ENCODE measurements at regions not wholly inside any gene's neighbourhood (a gene's known extent, or its start where the extent isn't known, plus 50 kb on each side); places are given as distances from the start of the nearest gene placed in this dataset.

DNA sequence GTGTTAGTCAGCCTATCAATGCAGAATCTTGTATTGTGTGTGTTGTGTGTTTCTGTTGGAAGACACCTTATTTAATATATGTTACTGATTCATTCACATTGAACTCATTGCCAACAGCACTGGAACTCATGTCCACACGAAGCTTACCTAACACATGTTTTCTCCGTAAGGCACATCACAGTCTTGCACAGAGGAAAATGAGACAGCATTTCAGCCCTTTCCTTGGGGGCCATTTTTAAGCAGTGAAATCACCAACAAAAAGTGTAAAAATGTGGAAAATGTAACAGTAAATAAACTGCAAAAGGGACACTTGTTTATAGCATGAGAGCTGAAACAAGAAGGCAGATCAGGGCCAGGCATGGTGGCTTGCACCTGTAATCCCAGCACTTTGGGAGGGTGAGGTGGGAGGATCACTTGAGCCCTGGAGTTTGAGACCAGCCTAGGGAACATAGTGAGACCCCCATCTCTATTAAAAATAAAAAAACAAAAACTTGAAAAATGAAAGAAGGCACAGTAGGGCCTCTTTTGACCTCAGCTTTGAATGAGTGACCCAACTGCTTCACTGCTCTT lies 306.0 kb downstream of the MYCN start:
- Mint-ChIP-seq H3K4me1 (ENCODE audit: unreplicated experiment) (peaks cover 3% of the 10 kb centered on the region), H3K27ac (ENCODE audit: unreplicated experiment) (no peak overlapping the region), H3K9me3 (ENCODE audit: unreplicated experiment) (no peaks in the 10 kb centered on the region), H3K4me3 (ENCODE audit: unreplicated experiment) (no peak overlapping the region), H3K36me3 (ENCODE audit: low read depth, unreplicated experiment) (no peaks in the 10 kb centered on the region), H3K27me3 (ENCODE audit: unreplicated experiment) (peaks cover 7% of the 10 kb centered on the region)
- DNase-seq (ENCODE audit: low spot score), result no peak
- TF ChIP-seq, protein P1, sequence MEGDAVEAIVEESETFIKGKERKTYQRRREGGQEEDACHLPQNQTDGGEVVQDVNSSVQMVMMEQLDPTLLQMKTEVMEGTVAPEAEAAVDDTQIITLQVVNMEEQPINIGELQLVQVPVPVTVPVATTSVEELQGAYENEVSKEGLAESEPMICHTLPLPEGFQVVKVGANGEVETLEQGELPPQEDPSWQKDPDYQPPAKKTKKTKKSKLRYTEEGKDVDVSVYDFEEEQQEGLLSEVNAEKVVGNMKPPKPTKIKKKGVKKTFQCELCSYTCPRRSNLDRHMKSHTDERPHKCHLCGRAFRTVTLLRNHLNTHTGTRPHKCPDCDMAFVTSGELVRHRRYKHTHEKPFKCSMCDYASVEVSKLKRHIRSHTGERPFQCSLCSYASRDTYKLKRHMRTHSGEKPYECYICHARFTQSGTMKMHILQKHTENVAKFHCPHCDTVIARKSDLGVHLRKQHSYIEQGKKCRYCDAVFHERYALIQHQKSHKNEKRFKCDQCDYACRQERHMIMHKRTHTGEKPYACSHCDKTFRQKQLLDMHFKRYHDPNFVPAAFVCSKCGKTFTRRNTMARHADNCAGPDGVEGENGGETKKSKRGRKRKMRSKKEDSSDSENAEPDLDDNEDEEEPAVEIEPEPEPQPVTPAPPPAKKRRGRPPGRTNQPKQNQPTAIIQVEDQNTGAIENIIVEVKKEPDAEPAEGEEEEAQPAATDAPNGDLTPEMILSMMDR (IDR thresholded peaks at IDR 0.05; ENCODE audit: unreplicated experiment), result no peak

DNA sequence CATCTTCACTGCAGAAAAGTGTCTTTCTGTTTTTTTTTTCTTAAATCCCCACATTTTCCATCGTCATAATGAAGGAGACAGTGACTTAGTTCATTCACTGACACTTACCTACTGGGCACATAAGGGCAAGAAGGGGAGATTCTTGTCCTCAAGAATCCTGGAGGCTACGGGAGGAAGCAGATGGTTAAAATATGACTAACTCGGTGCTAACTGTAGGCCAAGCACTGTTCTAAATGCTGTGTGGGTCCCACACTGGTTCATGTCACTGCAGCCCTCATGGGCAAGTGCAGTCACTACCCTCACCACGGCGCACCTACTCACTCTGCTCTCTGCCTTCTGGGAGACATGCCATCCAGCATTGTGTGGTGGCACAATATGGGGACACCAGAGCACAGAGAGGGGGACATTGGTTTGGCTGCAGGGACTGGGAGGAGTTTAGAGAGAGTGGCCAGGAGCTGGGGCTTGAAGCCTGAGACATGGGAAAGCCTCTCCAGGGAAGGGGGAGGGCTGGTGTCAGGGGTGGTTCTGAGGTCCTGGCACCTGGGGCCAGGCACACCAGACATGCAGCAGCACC lies 305.2 kb downstream of the MYCN start:
- TF ChIP-seq, protein P1 (IDR thresholded peaks at IDR 0.05; ENCODE audit: unreplicated experiment), result no peak
- no peaks in the 10 kb centered on the region for H3K36me3 Mint-ChIP-seq (ENCODE audit: low read depth, unreplicated experiment)
- H3K9me3 Mint-ChIP-seq (ENCODE audit: unreplicated experiment), result no peaks in the 10 kb centered on the region
- H3K4me3 Mint-ChIP-seq (ENCODE audit: unreplicated experiment), result no peak overlapping the region
- H3K27me3 Mint-ChIP-seq (ENCODE audit: unreplicated experiment), result peaks cover 7% of the 10 kb centered on the region
- H3K4me1 Mint-ChIP-seq (ENCODE audit: unreplicated experiment), result peaks cover 3% of the 10 kb centered on the region
- DNase-seq (ENCODE audit: low spot score), result no peak
- no peak overlapping the region for H3K27ac Mint-ChIP-seq (ENCODE audit: unreplicated experiment)

DNA sequence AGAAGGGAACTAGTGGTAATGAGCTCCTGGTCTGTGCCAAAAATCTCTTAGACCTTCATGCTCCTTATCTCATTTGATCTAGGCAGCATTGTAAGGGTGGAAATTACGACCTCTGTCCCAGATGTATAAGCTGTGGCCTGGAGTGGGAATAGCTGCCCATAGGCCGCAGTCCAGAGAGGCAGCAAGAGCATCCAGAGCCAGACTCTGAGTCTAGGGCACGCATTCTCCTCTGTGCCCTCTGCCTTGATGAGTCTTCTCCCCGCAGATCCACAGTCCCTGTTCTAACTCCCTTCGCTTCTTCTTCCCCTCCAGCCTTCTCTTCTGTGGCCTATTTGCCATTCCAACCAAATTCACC lies 304.6 kb downstream of the MYCN start:
- DNase-seq (ENCODE audit: low spot score), result no peak
- no peaks in the 10 kb centered on the region for H3K9me3 Mint-ChIP-seq (ENCODE audit: unreplicated experiment)
- no peak overlapping the region for H3K4me3 Mint-ChIP-seq (ENCODE audit: unreplicated experiment)
- TF ChIP-seq, protein P1 (IDR thresholded peaks at IDR 0.05; ENCODE audit: unreplicated experiment), result no peak
- peaks cover 3% of the 10 kb centered on the region for H3K4me1 Mint-ChIP-seq (ENCODE audit: unreplicated experiment)
- no peaks in the 10 kb centered on the region for H3K36me3 Mint-ChIP-seq (ENCODE audit: low read depth, unreplicated experiment)
- H3K27me3 Mint-ChIP-seq (ENCODE audit: unreplicated experiment), result peaks cover 7% of the 10 kb centered on the region
- H3K27ac Mint-ChIP-seq (ENCODE audit: unreplicated experiment), result no peak overlapping the region

DNA sequence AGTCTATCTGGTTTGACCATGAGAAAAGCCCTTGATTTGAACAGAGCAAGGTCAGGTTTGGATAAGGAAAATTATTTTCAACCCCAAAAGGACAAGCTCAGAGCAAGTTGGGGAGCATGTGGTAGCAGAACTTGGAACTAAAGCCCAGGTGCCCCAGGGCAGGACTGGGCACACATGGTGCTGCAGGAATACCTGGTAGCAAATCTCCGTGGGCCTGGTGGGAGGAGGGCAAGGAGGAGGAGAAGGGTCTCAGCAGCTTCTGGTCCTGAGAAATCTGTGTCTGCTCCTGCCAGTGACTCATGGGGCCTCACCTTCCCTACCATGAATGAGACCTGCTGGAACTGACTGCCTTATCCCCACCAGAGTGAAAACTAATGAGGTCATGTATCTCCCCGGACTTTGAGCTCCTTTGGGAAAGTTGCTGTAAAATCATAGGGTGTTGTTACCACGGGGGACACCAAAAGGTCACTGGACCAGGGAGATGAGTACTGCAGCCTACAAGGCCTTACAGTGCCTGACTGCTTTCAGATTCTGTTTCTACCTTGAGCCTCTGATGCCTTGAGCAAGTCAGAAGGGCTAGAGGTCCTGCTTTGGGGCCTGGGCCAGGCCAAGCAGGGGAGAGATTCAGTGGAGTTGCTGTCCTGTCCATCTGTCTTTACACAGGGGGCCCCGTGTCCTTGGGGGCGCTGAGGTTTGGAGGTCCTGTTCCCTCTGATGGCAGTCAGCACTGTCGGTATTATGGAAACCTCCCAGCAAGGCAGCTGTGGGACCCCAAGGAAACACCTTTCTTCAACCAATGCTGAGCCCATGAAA lies 304.0 kb downstream of the MYCN start:
- no peak for DNase-seq (ENCODE audit: low spot score)
- Mint-ChIP-seq H3K27ac (ENCODE audit: unreplicated experiment) (no peak overlapping the region), H3K27me3 (ENCODE audit: unreplicated experiment) (peaks cover 7% of the 10 kb centered on the region), H3K9me3 (ENCODE audit: unreplicated experiment) (no peaks in the 10 kb centered on the region), H3K4me3 (ENCODE audit: unreplicated experiment) (no peak overlapping the region), H3K4me1 (ENCODE audit: unreplicated experiment) (peaks cover 3% of the 10 kb centered on the region), H3K36me3 (ENCODE audit: low read depth, unreplicated experiment) (no peaks in the 10 kb centered on the region)
- TF ChIP-seq, protein P1 (IDR thresholded peaks at IDR 0.05; ENCODE audit: unreplicated experiment), result no peak

Data from endothelial cell (in vitro differentiated cells).